ENCODE measurements at regions not wholly inside any gene's neighbourhood (a gene's known extent, or its start where the extent isn't known, plus 50 kb on each side); places are given as distances from the start of the nearest gene placed in this dataset.

GRCh38 chr6:169044381-169045230 is 209.0 kb downstream of the THBS2 start:
- no peak overlapping the region for H3K4ac ChIP-seq (ENCODE audit: low read depth, low read length)
- TF ChIP-seq CHD1 (IDR thresholded peaks at IDR 0.05; ENCODE audit: low read depth, low read length) (no peak), MAZ (IDR thresholded peaks at IDR 0.05; ENCODE audit: borderline replicate concordance, low read depth, low read length) (no peak), CEBPB (IDR thresholded peaks at IDR 0.05; ENCODE audit: low read depth, low read length) (no peak), FOS (IDR thresholded peaks at IDR 0.05; ENCODE audit: low read depth, low read length) (no peak), ELK1 (IDR thresholded peaks at IDR 0.05; ENCODE audit: borderline replicate concordance, low read depth, low read length) (no peak), MXI1 (IDR thresholded peaks at IDR 0.05; ENCODE audit: borderline replicate concordance, low read depth, low read length) (no peak), NFE2L2 (IDR thresholded peaks at IDR 0.05; ENCODE audit: low read depth, low read length) (no peak), MAFK (IDR thresholded peaks at IDR 0.05; ENCODE audit: low read depth, low read length) (no peak), POLR2A (IDR thresholded peaks at IDR 0.05; ENCODE audit: low read depth, low read length) (no peak), RFX5 (IDR thresholded peaks at IDR 0.05; ENCODE audit: low read depth, low read length) (no peak), SMC3 (IDR thresholded peaks at IDR 0.05; ENCODE audit: low read depth, low read length) (no peak), RCOR1 (IDR thresholded peaks at IDR 0.05; ENCODE audit: insufficient replicate concordance, low read length) (no peak), CTCF (conservative IDR thresholded peaks at IDR 0.05; ENCODE audit: low read depth, low read length) (no peak), RAD21 (IDR thresholded peaks at IDR 0.05; ENCODE audit: low read length) (no peak), USF2 (IDR thresholded peaks at IDR 0.05; ENCODE audit: low read depth, low read length) (no peak), BHLHE40 (IDR thresholded peaks at IDR 0.05; ENCODE audit: low read depth, low read length) (no peak)
- dilution Hi-C loops (cut with HindIII; ENCODE audit: low sequenced_read_pairs, unreplicated experiment) = no loop called here
- no peak overlapping the region for H4K91ac ChIP-seq (ENCODE audit: insufficient read depth, low read depth, low read length)
- no peaks in the 10 kb centered on the region for H3K4me1 ChIP-seq (ENCODE audit: control insufficient read depth, insufficient read depth, low read length)
- H3K36me3 ChIP-seq (ENCODE audit: control insufficient read depth, insufficient read depth, low read length) = no peaks in the 10 kb centered on the region
- no peak for DNase-seq
- no peak overlapping the region for H2BK120ac ChIP-seq (ENCODE audit: low read depth, low read length)
- in situ Hi-C loops (cut with MboI; ENCODE audit: low sequenced_read_pairs) = no loop called here
- H3K79me1 ChIP-seq (ENCODE audit: low read depth in 1 of 2, low read length in 2 of 2) = no peaks in the 10 kb centered on the region
- H3K9me1 ChIP-seq (ENCODE audit: insufficient read depth, low read length) = no peaks in the 10 kb centered on the region
- ATAC-seq (ENCODE audit: low read depth) = no peak
- H3K4me2 ChIP-seq (ENCODE audit: low read depth, low read length) = no peak overlapping the region
- no TSS peak for BruUV-seq (replicated peaks)
- H4K5ac ChIP-seq (ENCODE audit: low read depth, low read length) = no peak overlapping the region
- peak overlapping the region; percentile 34 for H2AFZ ChIP-seq (replicated peaks; ENCODE audit: low read length, poor library complexity)
- H2AK9ac ChIP-seq (replicated peaks; ENCODE audit: low read depth, low read length, poor library complexity) = no peak overlapping the region
- WGBS, 2 experiments (ENCODE audit: extremely low coverage in 2 of 2, insufficient read length in 1 of 2) = 74% methylated on average over 4 of the region's 14 CpGs; no CpG with 5 or more reads in 1 of the 2 experiments
- H2BK5ac ChIP-seq (ENCODE audit: low read depth, low read length, poor library complexity, severe bottlenecking) = no peak overlapping the region
- no peaks in the 10 kb centered on the region for H3K9me3 ChIP-seq (ENCODE audit: control insufficient read depth, insufficient read depth, low read length)
- intact Hi-C loops (cut with micrococcal nuclease) = no loop called here
- H2AK5ac ChIP-seq (ENCODE audit: low read depth, low read length) = no peak overlapping the region
- H3K18ac ChIP-seq (ENCODE audit: low read depth, low read length) = no peak overlapping the region
- no peak overlapping the region for H2BK15ac ChIP-seq (ENCODE audit: low read depth, low read length)
- POLR2A ChIA-PET (ENCODE audit: unreplicated experiment) = no interaction called here
- no peaks in the 10 kb centered on the region for H4K20me1 ChIP-seq (ENCODE audit: insufficient read depth, low read length)
- H3K9ac ChIP-seq (ENCODE audit: low read depth, low read length) = no peak overlapping the region
- no peak overlapping the region for H3K27ac ChIP-seq (ENCODE audit: insufficient read depth, low read length)
- CTCF ChIA-PET = interaction anchor here (1.4 kb wide), 1 partner anchor 15 kb away, joined by 4 read pairs; no protein-coding TSS in a partner anchor
- H2BK20ac ChIP-seq (ENCODE audit: low read depth, low read length) = no peak overlapping the region
- no peak overlapping the region for H3K23ac ChIP-seq (ENCODE audit: low read depth, low read length)
- H3K14ac ChIP-seq (replicated peaks; ENCODE audit: low read depth, low read length) = no peak overlapping the region
- H3K27me3 ChIP-seq (ENCODE audit: control insufficient read depth, insufficient read depth, low read length) = no peaks in the 10 kb centered on the region
- no peak overlapping the region for H3K56ac ChIP-seq (ENCODE audit: extremely low read depth, insufficient read depth, low read length)
- no peak overlapping the region for H4K8ac ChIP-seq (ENCODE audit: low read depth in 2 of 2, low read length in 2 of 2)
- no peak overlapping the region for H3K4me3 ChIP-seq (ENCODE audit: insufficient read depth, low read depth, low read length)
